HG02943 (cell line): ENCODE measurements at regions not wholly inside any gene's neighbourhood (a gene's known extent, or its start where the extent isn't known, plus 50 kb on each side); places are given as distances from the start of the nearest gene placed in this dataset.
"Not testable (repeated sequence)": the region's sequence is repeated elsewhere in the genome, so short reads cannot be mapped to it uniquely, and the experiment has no call there.

Source experiments
- ATAC-seq: cut with Tn5 transposase; IDR thresholded peaks from one replicate; pipeline ENCODE4 v1.9.1; 2021; ENCODE audit warnings: mild to moderate bottlenecking, low read depth, moderate library complexity; ENCODE audit not compliant: unreplicated experiment

DNA sequence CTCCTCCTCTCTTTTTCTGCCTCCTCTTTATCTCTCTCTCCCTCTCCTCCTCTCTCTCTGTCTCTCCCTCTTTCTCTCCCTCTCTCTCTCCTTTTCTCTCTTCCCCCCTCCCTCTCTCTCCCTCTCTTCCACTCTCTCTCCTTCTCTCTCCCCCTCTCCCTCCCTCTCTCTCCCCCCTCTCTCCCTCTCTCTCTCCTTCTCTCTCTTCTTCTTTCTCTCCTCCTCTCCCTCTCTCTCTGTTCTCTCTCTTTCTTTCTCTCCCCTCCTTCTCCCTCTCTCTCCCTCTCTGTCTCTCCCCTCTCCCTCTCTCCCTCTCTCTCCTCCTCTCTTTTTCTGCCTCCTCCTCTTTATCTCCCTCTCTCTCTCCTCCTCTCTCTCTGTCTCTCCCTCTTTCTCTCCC lies 197.4 kb downstream of the UQCRFS1 start:
- ATAC-seq, result no peak

DNA sequence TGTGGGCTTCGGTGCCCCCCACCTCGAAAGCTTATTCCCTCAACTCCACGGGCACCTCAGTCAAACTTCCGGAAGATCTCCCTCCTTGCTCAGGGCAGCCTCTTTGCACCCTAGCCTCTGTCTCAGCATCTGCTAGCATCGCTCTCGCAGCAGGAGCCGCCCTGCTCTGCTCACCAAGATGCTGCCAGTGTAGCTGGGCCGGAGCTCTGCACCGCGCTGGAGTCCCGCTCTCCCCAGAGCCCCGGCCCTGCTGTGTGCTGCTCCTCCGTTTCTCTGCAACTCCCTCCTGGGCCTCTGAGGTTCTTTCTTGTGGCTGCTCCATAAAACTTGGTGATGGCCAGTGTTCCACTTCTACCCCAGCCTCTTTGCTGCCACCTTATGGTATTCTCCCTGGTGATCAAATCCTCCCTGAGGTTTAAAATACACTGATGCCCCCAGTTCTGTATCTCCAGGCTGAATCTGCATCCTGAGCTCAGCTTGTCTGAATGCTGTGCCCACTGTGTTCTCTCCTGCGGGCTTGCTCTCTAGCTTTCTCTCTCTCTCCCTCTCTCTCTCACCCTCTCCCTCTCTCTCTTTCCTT lies 198.0 kb downstream of the UQCRFS1 start:
- ATAC-seq, result no peak

DNA sequence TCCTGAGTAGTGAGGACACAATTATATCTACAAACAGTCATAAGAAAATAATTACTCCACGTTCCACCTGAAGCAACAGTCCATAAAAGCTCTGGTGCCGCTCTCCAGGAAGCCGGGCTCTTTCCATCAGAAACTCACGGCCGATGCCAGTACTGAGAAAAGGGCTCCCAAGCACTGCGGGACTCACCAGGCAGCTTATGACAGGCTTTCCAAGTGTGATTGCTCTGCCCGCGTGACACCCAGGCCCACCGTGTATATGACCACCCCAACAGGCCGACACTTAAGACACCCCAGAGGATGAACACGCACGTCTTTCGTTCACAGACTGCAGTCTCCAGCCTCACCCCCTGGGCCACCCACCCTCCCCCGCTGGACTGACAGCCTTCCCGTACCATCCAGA lies 199.0 kb downstream of the UQCRFS1 start:
- no peak for ATAC-seq

- no peak for ATAC-seq
Measured at GRCh38 chr19:29013325-29013724, 199.6 kb downstream of the UQCRFS1 start.

DNA sequence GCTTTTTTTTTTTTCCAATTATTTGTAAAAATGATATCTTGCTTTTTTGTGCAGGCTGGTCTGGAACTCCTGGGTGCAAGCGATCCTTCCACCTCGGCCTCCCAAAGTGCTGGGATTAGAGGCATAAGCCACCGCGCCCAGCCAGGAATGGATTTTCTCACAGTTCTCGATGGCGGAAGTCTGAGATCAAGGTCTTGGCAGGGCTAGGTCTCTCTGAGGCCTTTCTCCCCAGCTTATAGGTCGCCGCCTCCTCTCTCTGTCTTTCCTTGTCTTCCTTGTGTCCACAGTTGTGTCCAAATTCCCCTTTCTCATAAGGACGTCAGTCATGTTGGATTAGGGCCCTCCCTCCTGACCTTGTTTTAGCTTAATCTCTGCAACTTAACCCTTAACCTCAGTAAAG lies 200.5 kb downstream of the UQCRFS1 start:
- ATAC-seq, result no peak

GRCh38 chr19:29010276-29010675 lies 202.7 kb downstream of the UQCRFS1 start:
- no peak for ATAC-seq

DNA sequence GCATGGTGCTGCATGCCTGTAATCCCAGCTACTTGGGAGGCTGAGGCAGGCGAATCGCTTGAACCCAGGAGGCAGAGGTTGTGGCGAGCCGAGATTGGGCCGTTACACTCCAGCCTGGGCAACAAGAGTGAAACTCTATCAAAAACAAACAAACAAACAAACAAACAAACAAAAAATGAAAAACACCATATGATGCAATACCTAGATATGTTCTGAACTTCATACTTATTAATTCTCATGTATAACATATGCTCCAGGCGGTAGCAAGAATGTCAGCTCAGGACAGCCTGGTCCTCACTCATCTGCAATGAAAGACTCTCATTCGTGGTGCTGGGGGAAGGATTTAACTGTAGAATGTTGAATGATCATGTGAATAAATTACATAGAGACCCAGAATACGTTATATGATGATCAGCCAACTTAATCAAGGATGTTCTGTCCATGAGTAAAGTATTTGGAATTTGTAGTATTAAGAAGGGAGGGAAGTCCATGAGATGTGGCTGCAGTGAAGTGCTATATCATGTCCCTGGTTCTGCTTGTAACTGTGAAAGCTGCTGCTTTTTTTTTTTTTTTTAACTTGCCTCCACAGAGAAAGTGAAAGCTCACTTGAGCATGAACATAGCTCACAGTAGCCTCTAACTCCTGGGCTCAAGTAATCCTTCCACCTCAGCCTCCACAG lies 206.8 kb downstream of the UQCRFS1 start:
- no peak for ATAC-seq

- ATAC-seq, result no peak
Measured at GRCh38 chr19:29004796-29005195, 208.2 kb downstream of the UQCRFS1 start.

- ATAC-seq, result no peak
Measured at GRCh38 chr19:29003641-29004409, 209.1 kb downstream of the UQCRFS1 start.

DNA sequence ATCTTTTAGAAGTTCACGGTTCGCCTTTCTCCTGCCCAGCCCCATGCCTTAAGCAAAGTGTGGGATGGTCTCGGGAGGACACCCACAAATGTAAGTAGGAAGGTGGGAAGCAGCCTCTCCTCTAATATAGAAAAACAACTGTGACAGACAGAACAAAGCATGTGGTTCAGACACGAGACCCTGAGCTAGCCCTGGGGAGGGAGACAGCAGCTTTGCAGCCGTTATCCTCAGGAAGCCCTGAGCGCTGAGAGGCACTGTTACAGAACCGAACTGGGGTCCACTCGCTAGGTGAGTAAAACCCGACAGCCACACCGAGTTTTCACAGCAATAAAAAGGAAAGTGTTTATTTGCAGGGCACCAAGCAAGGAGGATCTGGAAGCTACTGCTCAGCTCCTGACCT lies 210.6 kb downstream of the UQCRFS1 start:
- ATAC-seq, result no peak

- ATAC-seq, result no peak
Measured at GRCh38 chr19:29001597-29002245, 211.2 kb downstream of the UQCRFS1 start.

DNA sequence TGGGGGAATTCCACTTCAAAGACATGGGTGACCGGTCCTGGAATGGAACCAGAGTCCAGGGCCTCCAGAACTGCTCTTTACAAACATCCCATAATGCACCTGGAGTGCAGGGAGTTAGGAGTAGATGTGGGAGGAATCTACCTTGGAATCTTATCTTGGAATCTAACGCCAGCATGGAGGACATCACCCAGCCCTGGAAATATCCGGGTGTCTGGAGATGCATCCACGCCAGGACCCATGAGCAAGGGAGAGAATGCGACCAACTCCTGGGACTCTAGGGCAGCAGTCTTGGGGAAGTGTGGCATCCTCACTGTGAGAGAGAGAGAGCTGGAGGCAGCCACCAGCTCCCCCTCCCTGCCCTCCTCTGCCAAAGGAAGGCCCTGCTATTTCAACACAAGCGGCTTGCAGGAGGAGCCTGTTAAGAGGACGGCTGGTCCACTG lies 211.8 kb downstream of the UQCRFS1 start:
- ATAC-seq, result no peak

DNA sequence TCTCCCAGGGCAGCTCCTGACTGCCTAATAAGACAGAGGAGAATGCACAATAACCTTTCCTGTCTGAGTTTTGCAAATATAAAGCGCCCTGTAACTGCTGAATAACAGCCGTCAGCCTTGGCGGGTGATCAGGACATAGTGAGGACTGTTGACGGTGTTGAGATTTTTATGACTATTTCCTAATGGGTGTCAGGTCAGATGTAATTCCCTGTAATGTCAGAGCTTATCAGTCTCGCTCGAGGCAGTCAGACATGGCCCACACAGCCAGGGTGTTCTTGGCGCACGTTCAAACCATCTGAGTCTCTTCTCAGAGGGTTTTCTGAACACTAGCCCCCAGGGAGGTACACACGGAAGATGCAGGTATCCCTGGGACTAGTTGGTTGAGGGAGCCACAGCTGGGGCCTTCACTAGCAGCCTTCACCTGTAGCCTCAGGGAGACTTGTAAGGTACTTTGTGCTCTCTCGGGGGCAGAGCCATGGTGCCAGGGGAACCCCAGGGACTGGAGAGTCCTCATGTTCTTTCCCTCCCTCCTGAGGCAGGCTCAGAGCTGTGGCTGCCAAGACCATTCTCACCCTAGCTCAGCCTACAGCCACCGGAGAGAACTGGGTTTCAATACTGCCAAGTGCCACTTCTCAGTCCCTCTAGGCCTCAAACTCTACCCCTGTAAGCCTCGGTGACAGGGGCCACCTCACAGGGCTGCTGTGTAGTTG lies 213.1 kb downstream of the UQCRFS1 start:
- no peak for ATAC-seq

DNA sequence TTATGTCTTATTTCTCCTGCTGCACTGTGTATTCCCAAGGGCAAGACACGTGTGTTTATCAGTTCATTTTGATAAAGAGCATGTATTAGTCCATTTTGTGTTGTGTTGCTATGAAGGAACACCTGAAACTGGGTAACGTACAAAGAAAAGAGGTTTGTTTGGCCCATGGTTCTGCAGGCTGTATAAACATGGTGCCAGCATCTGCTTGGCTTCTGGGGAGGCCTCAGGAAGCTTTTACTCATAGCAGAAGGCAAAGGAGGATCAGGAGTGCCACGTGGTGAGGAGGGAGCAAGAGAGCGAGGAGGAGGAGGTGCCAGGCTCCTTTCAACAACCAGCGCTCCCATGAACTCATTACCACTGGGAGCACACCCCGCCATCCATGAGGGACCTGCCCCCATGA lies 214.0 kb downstream of the UQCRFS1 start:
- ATAC-seq, result no peak

DNA sequence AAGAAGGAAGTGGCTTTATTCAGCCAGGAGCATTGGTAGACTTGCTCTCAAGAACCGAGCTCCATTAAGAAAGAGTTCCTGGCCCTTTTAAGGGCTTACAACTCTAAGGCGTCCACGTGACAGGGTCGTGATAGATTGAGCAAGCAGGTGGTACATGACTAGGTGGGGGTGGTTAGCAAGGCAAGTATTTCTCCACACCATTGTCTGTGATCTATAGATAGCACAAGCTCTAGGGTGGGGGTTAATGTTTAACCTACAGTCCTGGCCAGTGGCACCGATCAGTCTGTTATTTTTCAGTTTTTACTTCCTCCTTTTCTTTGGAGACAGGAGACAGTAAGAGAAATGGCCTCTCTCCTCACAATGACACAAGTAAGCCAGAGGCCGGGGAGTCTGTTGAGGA lies 215.1 kb downstream of the UQCRFS1 start:
- ATAC-seq, result not testable (repeated sequence)

DNA sequence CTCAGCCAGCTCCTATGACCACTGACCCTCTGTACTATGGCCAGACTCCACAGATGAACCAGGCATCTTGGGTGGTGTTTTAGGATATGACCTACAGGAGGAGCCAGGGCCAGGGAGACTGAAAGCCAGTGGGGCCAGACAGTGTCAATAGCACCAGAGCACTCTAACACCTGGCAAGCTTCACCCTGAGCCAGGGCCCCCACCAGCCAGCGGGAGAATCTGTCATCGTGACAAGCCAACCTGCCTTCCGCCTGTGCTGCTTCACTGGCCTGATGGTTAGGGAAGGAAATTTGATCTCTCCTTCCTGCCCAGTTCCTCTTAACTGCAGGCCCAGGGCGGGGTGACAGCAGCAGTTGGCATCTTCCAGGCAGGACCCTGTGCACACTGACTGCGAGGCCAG lies 222.4 kb downstream of the UQCRFS1 start:
- ATAC-seq, result no peak

DNA sequence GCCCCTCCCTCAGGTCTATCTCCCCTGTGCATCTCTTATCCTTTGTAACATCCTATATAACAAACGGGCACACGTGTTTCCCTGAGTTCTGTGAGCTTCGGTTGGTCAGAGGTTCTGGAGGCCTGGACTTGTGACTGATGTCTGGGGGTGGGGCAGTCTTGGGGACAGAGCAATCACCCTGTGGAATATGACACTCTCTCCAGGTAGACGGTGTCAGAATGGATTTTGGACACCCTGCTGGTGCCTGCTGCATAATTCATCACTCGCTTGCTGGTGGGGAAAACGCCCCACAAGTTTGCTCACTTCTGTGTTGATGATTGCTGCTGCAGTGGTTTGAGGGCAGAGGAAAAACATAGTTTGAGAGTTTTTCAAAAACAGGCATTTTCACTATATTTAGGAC lies 223.2 kb downstream of the UQCRFS1 start:
- no peak for ATAC-seq

- ATAC-seq, result no peak
Measured at GRCh38 chr19:28988066-28988465, 224.9 kb downstream of the UQCRFS1 start.

DNA sequence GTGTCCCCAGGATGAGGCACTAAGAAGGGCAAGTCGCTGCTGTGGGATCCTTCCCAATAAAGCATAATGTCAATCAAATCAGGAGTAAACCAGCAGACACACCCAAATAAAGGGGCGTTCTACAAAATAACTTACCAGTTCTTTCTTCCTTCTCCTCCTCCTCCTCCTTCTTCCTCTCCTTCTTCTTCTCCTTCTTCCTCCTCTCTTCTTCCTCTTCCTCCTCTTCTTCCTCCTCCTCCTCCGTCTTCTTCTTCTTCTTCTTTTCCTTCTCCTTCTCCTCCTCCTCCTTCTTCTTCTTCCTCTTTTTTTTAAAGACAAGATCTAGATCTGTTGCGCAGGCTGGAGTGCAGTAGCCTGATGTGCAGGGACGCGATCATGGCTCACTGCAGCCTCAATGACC lies 225.8 kb downstream of the UQCRFS1 start:
- ATAC-seq, result no peak

DNA sequence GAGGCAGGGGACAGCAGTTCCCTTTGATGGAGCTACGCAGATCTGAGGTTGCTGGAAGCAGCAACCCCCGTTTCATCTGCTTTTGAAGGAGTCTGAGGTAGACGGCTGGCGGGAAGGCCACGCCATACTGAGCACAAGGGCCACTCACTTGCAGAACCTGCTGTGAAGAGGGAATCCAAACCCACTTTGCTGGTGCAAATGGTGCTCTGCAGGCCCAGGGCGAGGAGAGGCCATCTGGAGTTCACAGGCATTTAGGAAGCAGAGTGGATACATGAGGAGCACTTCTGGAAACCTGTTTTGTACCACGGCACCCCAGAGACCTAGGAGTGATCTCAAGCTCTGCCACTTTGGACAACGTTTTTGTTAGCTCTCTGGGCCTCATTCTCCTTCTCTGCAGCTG lies 227.8 kb downstream of the UQCRFS1 start:
- ATAC-seq, result no peak

DNA sequence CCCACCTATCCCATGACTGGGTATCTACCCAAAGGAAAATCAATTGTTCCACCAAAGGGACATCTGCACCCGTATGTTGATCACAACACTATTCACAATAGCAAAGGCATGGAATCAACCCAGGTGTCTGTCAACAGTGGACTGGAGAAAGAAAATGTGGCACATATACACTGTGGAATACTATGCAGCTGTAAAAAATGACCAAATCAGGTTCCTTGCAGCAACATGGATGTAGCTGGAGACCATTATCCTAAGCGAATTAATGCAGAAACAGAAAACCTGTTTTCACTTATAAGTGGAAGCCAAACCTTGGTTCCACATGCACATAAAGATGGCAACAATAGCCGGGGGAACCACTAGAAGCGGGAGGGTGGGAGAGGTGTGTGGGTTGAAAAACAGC lies 228.6 kb downstream of the UQCRFS1 start:
- no peak for ATAC-seq
